ENCODE measurements at regions not wholly inside any gene's neighbourhood (a gene's known extent, or its start where the extent isn't known, plus 50 kb on each side); places are given as distances from the start of the nearest gene placed in this dataset.
A peak's percentile ranks its signal among the peaks of the same experiment; 100 is the strongest.

GRCh38 chr1:8154621-8155052 is 128.5 kb upstream of the ERRFI1 start (continued):
- TF ChIP-seq, protein P1, sequence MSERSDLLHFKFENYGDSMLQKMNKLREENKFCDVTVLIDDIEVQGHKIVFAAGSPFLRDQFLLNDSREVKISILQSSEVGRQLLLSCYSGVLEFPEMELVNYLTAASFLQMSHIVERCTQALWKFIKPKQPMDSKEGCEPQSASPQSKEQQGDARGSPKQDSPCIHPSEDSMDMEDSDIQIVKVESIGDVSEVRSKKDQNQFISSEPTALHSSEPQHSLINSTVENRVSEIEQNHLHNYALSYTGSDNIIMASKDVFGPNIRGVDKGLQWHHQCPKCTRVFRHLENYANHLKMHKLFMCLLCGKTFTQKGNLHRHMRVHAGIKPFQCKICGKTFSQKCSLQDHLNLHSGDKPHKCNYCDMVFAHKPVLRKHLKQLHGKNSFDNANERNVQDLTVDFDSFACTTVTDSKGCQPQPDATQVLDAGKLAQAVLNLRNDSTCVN (CRISPR knock-in tag; IDR thresholded peaks at IDR 0.05; ENCODE audit: borderline replicate concordance) = no peak
- TF ChIP-seq NR2C2 (CRISPR knock-in tag; IDR thresholded peaks at IDR 0.05; ENCODE audit: borderline replicate concordance) (no peak), ZNF382 (CRISPR knock-in tag; IDR thresholded peaks at IDR 0.05; ENCODE audit: borderline replicate concordance) (no peak), ZFP36L2 (CRISPR knock-in tag; IDR thresholded peaks at IDR 0.05) (no peak), THYN1 (CRISPR knock-in tag; IDR thresholded peaks at IDR 0.05; ENCODE audit: borderline replicate concordance, low read depth) (no peak), MTF1 (CRISPR knock-in tag; IDR thresholded peaks at IDR 0.05) (no peak), EHMT2 (IDR thresholded peaks at IDR 0.05; ENCODE audit: borderline replicate concordance, low read depth, low read length) (no peak), ZBTB4 (CRISPR knock-in tag; IDR thresholded peaks at IDR 0.05; ENCODE audit: borderline replicate concordance) (no peak), DMTF1 (CRISPR knock-in tag; IDR thresholded peaks at IDR 0.05) (no peak), ZNF501 (CRISPR knock-in tag; IDR thresholded peaks at IDR 0.05) (peak; percentile 56; the same call in 1 of the 2 replicates), HNRNPLL (IDR thresholded peaks at IDR 0.05; ENCODE audit: low read depth, low read length, poor library complexity, severe bottlenecking) (peak; percentile 32), ZNF615 (CRISPR knock-in tag; IDR thresholded peaks at IDR 0.05; ENCODE audit: borderline replicate concordance) (no peak), ZNF430 (CRISPR knock-in tag; IDR thresholded peaks at IDR 0.05) (no peak), ZNF441 (CRISPR knock-in tag; IDR thresholded peaks at IDR 0.05; ENCODE audit: borderline replicate concordance) (no peak; the same call in 1 of the 2 replicates), ZNF331 (CRISPR knock-in tag; IDR thresholded peaks at IDR 0.05) (peak; percentile 89), CBX5 (CRISPR knock-in tag; IDR thresholded peaks at IDR 0.05; ENCODE audit: borderline replicate concordance) (peak; percentile 66; the same call in 1 of the 2 replicates), ZSCAN30 (CRISPR knock-in tag; IDR thresholded peaks at IDR 0.05) (no peak)
- TF ChIP-seq, protein P2, sequence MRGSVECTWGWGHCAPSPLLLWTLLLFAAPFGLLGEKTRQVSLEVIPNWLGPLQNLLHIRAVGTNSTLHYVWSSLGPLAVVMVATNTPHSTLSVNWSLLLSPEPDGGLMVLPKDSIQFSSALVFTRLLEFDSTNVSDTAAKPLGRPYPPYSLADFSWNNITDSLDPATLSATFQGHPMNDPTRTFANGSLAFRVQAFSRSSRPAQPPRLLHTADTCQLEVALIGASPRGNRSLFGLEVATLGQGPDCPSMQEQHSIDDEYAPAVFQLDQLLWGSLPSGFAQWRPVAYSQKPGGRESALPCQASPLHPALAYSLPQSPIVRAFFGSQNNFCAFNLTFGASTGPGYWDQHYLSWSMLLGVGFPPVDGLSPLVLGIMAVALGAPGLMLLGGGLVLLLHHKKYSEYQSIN (CRISPR knock-in tag; IDR thresholded peaks at IDR 0.05; ENCODE audit: borderline replicate concordance) = no peak
- TF ChIP-seq, protein P3, sequence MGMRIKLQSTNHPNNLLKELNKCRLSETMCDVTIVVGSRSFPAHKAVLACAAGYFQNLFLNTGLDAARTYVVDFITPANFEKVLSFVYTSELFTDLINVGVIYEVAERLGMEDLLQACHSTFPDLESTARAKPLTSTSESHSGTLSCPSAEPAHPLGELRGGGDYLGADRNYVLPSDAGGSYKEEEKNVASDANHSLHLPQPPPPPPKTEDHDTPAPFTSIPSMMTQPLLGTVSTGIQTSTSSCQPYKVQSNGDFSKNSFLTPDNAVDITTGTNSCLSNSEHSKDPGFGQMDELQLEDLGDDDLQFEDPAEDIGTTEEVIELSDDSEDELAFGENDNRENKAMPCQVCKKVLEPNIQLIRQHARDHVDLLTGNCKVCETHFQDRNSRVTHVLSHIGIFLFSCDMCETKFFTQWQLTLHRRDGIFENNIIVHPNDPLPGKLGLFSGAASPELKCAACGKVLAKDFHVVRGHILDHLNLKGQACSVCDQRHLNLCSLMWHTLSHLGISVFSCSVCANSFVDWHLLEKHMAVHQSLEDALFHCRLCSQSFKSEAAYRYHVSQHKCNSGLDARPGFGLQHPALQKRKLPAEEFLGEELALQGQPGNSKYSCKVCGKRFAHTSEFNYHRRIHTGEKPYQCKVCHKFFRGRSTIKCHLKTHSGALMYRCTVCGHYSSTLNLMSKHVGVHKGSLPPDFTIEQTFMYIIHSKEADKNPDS (CRISPR knock-in tag; IDR thresholded peaks at IDR 0.05) = no peak
